Transverse colon (tissue), 4 donors: ENCODE measurements at regions not wholly inside any gene's neighbourhood (a gene's known extent, or its start where the extent isn't known, plus 50 kb on each side); places are given as distances from the start of the nearest gene placed in this dataset.

Experiments used
- EP300 ChIP-seq: sonication (generic); formaldehyde crosslinking; IDR thresholded peaks from one replicate; pipeline ENCODE4 v1.6.1; 2017; ENCODE audit warnings: antibody characterized with exemption, low read depth
- POLR2A ChIP-seq: fragments of 450-650 bp; IDR thresholded peaks from one replicate; pipeline ENCODE4 v1.6.1; 2016; ENCODE audit warnings: antibody characterized with exemption, mild to moderate bottlenecking, moderate library complexity
- POLR2AphosphoS5 ChIP-seq, 3 donors: sonication (generic); formaldehyde crosslinking; IDR thresholded peaks; one replicate each; pipeline ENCODE4 v1.6.1; 2016; ENCODE audit warnings: antibody characterized with exemption in 3 of 3
- TF ChIP-seq, protein P1 (sequence below), 5 experiments: fragments of 200-600 bp in 3 of 5; fragments of 450-650 bp in 2 of 5; sonication (generic) in 3 of 5; IDR thresholded peaks; 1 replicate in 2 of 5; 2 replicates in 3 of 5; pipeline ENCODE4 v1.5.1; 2016 to 2017; ENCODE audit warnings: antibody characterized with exemption in 5 of 5, inconsistent platforms in 3 of 5, mild to moderate bottlenecking in 2 of 5, moderate library complexity in 1 of 5

DNA sequence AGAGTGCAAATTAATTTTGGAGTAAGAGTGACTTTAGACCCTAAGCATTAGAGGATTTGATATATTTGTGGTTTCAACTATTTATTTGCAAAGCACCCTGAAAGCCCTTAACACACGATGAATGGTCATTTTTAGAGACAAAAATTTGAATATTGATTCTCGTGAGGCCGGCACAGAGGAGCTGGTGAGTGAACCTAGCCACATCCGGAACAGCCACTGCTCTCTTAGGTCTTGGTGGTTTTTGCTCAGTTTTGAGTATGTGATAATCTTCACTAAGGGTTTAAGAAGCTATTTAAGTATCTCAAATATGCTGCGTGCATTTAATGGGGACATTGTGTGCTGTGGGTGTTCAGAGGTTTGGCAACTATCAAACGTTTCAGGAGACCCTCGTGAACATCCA, 204.8 kb downstream of the TSN start:
- TF ChIP-seq, protein P1, sequence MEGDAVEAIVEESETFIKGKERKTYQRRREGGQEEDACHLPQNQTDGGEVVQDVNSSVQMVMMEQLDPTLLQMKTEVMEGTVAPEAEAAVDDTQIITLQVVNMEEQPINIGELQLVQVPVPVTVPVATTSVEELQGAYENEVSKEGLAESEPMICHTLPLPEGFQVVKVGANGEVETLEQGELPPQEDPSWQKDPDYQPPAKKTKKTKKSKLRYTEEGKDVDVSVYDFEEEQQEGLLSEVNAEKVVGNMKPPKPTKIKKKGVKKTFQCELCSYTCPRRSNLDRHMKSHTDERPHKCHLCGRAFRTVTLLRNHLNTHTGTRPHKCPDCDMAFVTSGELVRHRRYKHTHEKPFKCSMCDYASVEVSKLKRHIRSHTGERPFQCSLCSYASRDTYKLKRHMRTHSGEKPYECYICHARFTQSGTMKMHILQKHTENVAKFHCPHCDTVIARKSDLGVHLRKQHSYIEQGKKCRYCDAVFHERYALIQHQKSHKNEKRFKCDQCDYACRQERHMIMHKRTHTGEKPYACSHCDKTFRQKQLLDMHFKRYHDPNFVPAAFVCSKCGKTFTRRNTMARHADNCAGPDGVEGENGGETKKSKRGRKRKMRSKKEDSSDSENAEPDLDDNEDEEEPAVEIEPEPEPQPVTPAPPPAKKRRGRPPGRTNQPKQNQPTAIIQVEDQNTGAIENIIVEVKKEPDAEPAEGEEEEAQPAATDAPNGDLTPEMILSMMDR (IDR thresholded peaks at IDR 0.05) = no peak
- TF ChIP-seq EP300 (no peak), POLR2A (no peak), POLR2AphosphoS5 (IDR thresholded peaks at IDR 0.05) (no peak)
